HFFc6 (cell line): ENCODE measurements at regions not wholly inside any gene's neighbourhood (a gene's known extent, or its start where the extent isn't known, plus 50 kb on each side); places are given as distances from the start of the nearest gene placed in this dataset.

ENCODE experiments used
- DNase-seq: peaks from one replicate; pipeline ENCODE4 v3.0.0-alpha.2; 2018
- H3K27ac Mint-ChIP-seq: 2 replicates; pipeline ENCODE4 v1.8.0; 2020; ENCODE audit warnings: mild to moderate bottlenecking, mixed read lengths
- H3K27me3 Mint-ChIP-seq: 2 replicates; pipeline ENCODE4 v1.8.0; 2021; ENCODE audit warnings: mild to moderate bottlenecking, moderate library complexity, mixed read lengths; ENCODE audit not compliant: insufficient read depth
- H3K36me3 Mint-ChIP-seq: 2 replicates; pipeline ENCODE4 v1.8.0; 2021; ENCODE audit warnings: low read depth, mixed read lengths
- H3K4me1 Mint-ChIP-seq: 2 replicates; pipeline ENCODE4 v1.8.0; 2020; ENCODE audit warnings: low read depth, mixed read lengths
- H3K4me3 Mint-ChIP-seq: 2 replicates; pipeline ENCODE4 v1.8.0; 2020; ENCODE audit warnings: mild to moderate bottlenecking, moderate library complexity, mixed read lengths
- H3K9me3 Mint-ChIP-seq: 2 replicates; pipeline ENCODE4 v1.8.0; 2020; ENCODE audit warnings: mild to moderate bottlenecking, mixed read lengths
- TF ChIP-seq, protein P1 (sequence below): fragments of 200-600 bp; sonication (generic); IDR thresholded peaks from 2 replicates; pipeline ENCODE4 v1.5.0; 2021; ENCODE audit warnings: antibody characterized with exemption, mild to moderate bottlenecking

DNA sequence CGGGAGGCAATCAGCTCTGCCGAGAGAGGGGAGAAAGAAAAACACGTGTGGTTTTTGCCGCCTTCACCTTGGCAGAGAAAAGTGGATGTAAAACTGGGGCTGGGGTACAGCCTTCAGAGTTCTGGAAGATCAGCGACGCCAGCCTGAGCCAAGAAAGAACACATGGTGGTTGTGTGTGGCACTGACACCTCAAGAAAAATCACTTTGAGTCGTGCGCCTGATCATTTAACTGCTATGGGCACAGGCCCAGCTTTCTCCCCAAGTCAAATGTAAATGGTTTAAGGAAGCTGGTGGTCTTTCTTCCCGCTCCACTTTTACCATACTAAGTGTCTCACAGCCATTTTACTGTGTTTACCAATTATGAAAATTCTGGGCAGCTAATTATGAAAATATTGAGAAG is 461.8 kb upstream of the SOX9 start:
- H3K9me3 Mint-ChIP-seq: peaks cover 29% of the 10 kb centered on the region
- DNase-seq: no peak
- H3K36me3 Mint-ChIP-seq: peaks cover 16% of the 10 kb centered on the region
- no peaks in the 10 kb centered on the region for H3K27me3 Mint-ChIP-seq
- TF ChIP-seq, protein P1, sequence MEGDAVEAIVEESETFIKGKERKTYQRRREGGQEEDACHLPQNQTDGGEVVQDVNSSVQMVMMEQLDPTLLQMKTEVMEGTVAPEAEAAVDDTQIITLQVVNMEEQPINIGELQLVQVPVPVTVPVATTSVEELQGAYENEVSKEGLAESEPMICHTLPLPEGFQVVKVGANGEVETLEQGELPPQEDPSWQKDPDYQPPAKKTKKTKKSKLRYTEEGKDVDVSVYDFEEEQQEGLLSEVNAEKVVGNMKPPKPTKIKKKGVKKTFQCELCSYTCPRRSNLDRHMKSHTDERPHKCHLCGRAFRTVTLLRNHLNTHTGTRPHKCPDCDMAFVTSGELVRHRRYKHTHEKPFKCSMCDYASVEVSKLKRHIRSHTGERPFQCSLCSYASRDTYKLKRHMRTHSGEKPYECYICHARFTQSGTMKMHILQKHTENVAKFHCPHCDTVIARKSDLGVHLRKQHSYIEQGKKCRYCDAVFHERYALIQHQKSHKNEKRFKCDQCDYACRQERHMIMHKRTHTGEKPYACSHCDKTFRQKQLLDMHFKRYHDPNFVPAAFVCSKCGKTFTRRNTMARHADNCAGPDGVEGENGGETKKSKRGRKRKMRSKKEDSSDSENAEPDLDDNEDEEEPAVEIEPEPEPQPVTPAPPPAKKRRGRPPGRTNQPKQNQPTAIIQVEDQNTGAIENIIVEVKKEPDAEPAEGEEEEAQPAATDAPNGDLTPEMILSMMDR: no peak
- no peak overlapping the region for H3K27ac Mint-ChIP-seq
- no peak overlapping the region for H3K4me3 Mint-ChIP-seq
- no peaks in the 10 kb centered on the region; the same call in 1 of the 2 replicates for H3K4me1 Mint-ChIP-seq

DNA sequence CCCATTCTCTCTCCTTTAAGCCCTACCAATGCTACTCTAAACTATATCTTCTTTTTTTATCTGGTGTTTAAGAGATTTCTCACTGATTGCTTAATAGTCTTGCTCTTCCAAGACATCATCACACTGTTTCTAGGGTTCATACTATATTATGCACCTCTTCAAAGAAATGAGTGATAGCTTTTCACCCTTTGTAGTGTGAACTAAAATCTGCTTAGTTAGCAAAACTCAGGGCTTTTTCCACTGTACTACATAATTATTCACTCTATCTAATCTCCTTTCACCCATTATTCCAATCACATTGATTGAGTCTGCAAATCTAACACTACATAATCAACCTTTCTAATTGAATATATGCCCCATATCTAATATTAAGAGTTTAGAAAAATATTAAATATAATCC is 456.0 kb upstream of the SOX9 start:
- no peaks in the 10 kb centered on the region; the same call in 1 of the 2 replicates for H3K4me1 Mint-ChIP-seq
- no peaks in the 10 kb centered on the region for H3K9me3 Mint-ChIP-seq
- H3K27ac Mint-ChIP-seq: no peak overlapping the region
- no peak for DNase-seq
- H3K27me3 Mint-ChIP-seq: peaks cover 3% of the 10 kb centered on the region
- H3K4me3 Mint-ChIP-seq: no peak overlapping the region
- TF ChIP-seq, protein P1: no peak
- H3K36me3 Mint-ChIP-seq: no peaks in the 10 kb centered on the region

DNA sequence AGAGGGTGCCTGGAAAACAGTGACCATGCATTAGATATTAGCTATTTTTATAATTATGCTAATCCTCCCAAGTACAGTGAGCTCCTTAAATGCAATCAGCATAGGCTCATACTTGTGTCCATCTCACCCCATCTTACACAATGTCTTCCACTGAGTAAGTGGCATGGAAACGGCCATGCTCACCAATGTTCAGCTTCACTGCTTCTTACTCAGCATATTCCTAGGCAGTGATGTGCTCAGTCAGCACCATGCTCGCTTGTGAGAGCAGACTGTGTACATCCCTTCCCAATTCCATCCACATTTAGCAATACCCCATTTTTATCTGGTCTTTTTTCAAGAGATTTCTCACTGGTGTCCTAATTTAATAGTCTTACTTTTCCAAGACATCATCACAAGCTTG is 454.8 kb upstream of the SOX9 start:
- Mint-ChIP-seq H3K4me1 (no peaks in the 10 kb centered on the region; the same call in 1 of the 2 replicates), H3K27ac (no peak overlapping the region), H3K27me3 (peaks cover 3% of the 10 kb centered on the region), H3K9me3 (no peaks in the 10 kb centered on the region), H3K36me3 (no peaks in the 10 kb centered on the region), H3K4me3 (no peak overlapping the region)
- no peak for DNase-seq
- TF ChIP-seq, protein P1: no peak

DNA sequence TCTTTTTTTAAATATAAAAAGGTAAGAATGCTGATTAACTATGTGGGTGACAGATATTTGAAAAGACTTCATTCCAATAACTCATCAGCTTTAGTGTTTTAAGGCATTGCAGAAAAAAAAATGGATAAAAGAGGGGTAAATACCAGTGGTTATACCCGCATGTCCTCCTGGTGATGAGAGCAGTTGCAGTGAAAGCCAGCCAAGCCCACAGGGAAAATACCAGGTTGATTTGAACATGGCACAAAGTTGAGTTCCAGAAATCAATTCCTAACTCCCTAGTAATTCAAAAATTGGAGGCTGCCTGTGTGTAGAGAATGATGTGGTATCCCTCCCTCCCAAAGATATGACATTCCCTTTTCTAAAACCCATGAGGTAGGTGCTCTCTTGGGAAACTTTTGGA is 453.2 kb upstream of the SOX9 start:
- TF ChIP-seq, protein P1: no peak
- no peak for DNase-seq
- no peak overlapping the region for H3K27ac Mint-ChIP-seq
- H3K4me3 Mint-ChIP-seq: no peak overlapping the region
- H3K9me3 Mint-ChIP-seq: no peaks in the 10 kb centered on the region
- no peaks in the 10 kb centered on the region for H3K36me3 Mint-ChIP-seq
- no peaks in the 10 kb centered on the region for H3K4me1 Mint-ChIP-seq
- peaks cover 3% of the 10 kb centered on the region for H3K27me3 Mint-ChIP-seq

DNA sequence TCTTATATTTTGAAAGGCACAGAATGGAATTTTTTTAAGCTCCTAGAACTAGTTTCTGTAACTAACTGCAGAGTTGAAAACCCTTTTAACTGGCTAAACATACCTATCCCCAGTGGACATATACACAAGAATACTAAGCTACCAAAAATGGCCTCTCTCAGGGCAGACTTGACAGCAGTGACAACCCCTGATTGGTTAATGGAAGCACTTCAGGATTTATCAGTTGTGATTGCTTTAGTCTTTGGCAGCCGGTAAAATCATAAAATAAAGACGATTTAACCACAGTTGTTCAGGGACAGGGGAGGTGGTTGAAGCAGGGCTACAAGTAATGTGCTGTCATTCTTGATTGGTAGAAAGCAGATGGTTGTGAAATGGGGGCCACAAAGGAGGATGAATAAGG is 452.0 kb upstream of the SOX9 start:
- H3K27me3 Mint-ChIP-seq: peaks cover 3% of the 10 kb centered on the region

More for the DNA sequence above, 452.0 kb upstream of the SOX9 start:
- no peak for DNase-seq
- Mint-ChIP-seq H3K27ac (no peak overlapping the region), H3K4me1 (no peaks in the 10 kb centered on the region), H3K4me3 (no peak overlapping the region), H3K9me3 (no peaks in the 10 kb centered on the region), H3K36me3 (no peaks in the 10 kb centered on the region)
- TF ChIP-seq, protein P1: no peak
